ENCODE measurements at regions not wholly inside any gene's neighbourhood (a gene's known extent, or its start where the extent isn't known, plus 50 kb on each side); places are given as distances from the start of the nearest gene placed in this dataset.

GRCh38 chr2:176490061-176490861, 221.0 kb downstream of the MTX2 start:
- no peaks in the 10 kb centered on the region for H3K9me3 ChIP-seq
- H3K4me3 ChIP-seq = no peak overlapping the region
- no peak for DNase-seq (ENCODE audit: low spot score in 2 of 2)
- no peaks in the 10 kb centered on the region for H3K4me1 ChIP-seq
- H3K27me3 ChIP-seq (ENCODE audit: low read depth) = peaks cover 7% of the 10 kb centered on the region
- in situ Hi-C loops (cut with MboI; ENCODE audit: low sequenced_read_pairs) = loop anchor here (25.0 kb wide), 1 partner anchor 647 kb away; no protein-coding TSS in a partner anchor
- no peaks in the 10 kb centered on the region for H3K36me3 ChIP-seq (replicated peaks)

- peaks cover 10% of the 10 kb centered on the region for H3K27me3 ChIP-seq (ENCODE audit: low read depth)
- H3K4me1 ChIP-seq = no peaks in the 10 kb centered on the region
- H3K4me3 ChIP-seq = no peak overlapping the region
- DNase-seq (ENCODE audit: low spot score in 2 of 2) = no peak
- H3K36me3 ChIP-seq (replicated peaks) = no peaks in the 10 kb centered on the region
- in situ Hi-C loops (cut with MboI; ENCODE audit: low sequenced_read_pairs) = loop anchor here (25.0 kb wide), 1 partner anchor 646 kb away; no protein-coding TSS in a partner anchor
- H3K9me3 ChIP-seq = no peaks in the 10 kb centered on the region
These were observed 222.1 kb downstream of the MTX2 start for GRCh38 chr2:176491172-176491904.

GRCh38 chr2:176492583-176492982, 223.3 kb downstream of the MTX2 start:
- DNase-seq (ENCODE audit: low spot score in 2 of 2) = no peak
- no peaks in the 10 kb centered on the region for H3K9me3 ChIP-seq
- no peak overlapping the region for H3K4me3 ChIP-seq
- in situ Hi-C loops (cut with MboI; ENCODE audit: low sequenced_read_pairs) = loop anchor here (25.0 kb wide), 1 partner anchor 645 kb away; no protein-coding TSS in a partner anchor
- H3K36me3 ChIP-seq (replicated peaks) = no peaks in the 10 kb centered on the region
- H3K4me1 ChIP-seq = no peaks in the 10 kb centered on the region
- peaks cover 17% of the 10 kb centered on the region for H3K27me3 ChIP-seq (ENCODE audit: low read depth)

GRCh38 chr2:176493226-176493825, 224.1 kb downstream of the MTX2 start:
- no peaks in the 10 kb centered on the region for H3K36me3 ChIP-seq (replicated peaks)
- in situ Hi-C loops (cut with MboI; ENCODE audit: low sequenced_read_pairs) = loop anchor here (25.0 kb wide), 1 partner anchor 644 kb away; no protein-coding TSS in a partner anchor

GRCh38 chr2:176493909-176494308, 224.7 kb downstream of the MTX2 start:
- Histone ChIP-seq H3K9me3 (no peaks in the 10 kb centered on the region), H3K4me1 (no peaks in the 10 kb centered on the region), H3K4me3 (no peak overlapping the region), H3K27me3 (ENCODE audit: low read depth) (peaks cover 15% of the 10 kb centered on the region), H3K36me3 (replicated peaks) (no peaks in the 10 kb centered on the region)
- no peak for DNase-seq (ENCODE audit: low spot score in 2 of 2)
- in situ Hi-C loops (cut with MboI; ENCODE audit: low sequenced_read_pairs) = loop anchor here (25.0 kb wide), 1 partner anchor 643 kb away; no protein-coding TSS in a partner anchor

More at GRCh38 chr2:176493226-176493825, 224.1 kb downstream of the MTX2 start:
- DNase-seq (ENCODE audit: low spot score in 2 of 2) = no peak
- H3K4me1 ChIP-seq = no peaks in the 10 kb centered on the region
- H3K4me3 ChIP-seq = no peak overlapping the region
- no peaks in the 10 kb centered on the region for H3K9me3 ChIP-seq
- peaks cover 17% of the 10 kb centered on the region for H3K27me3 ChIP-seq (ENCODE audit: low read depth)

- Histone ChIP-seq H3K36me3 (replicated peaks) (no peaks in the 10 kb centered on the region), H3K4me3 (no peak overlapping the region), H3K9me3 (no peaks in the 10 kb centered on the region), H3K4me1 (no peaks in the 10 kb centered on the region), H3K27me3 (ENCODE audit: low read depth) (peaks cover 13% of the 10 kb centered on the region)
- no peak for DNase-seq (ENCODE audit: low spot score in 2 of 2)
- in situ Hi-C loops (cut with MboI; ENCODE audit: low sequenced_read_pairs) = loop anchor here (25.0 kb wide), 1 partner anchor 642 kb away; no protein-coding TSS in a partner anchor
These were observed 225.7 kb downstream of the MTX2 start for GRCh38 chr2:176494949-176495353.

GRCh38 chr2:176495826-176496225, 226.6 kb downstream of the MTX2 start:
- in situ Hi-C loops (cut with MboI; ENCODE audit: low sequenced_read_pairs) = loop anchor here (25.0 kb wide), 1 partner anchor 641 kb away; no protein-coding TSS in a partner anchor
- Histone ChIP-seq H3K4me3 (no peak overlapping the region), H3K27me3 (ENCODE audit: low read depth) (peaks cover 19% of the 10 kb centered on the region), H3K4me1 (no peaks in the 10 kb centered on the region), H3K36me3 (replicated peaks) (no peaks in the 10 kb centered on the region), H3K9me3 (no peaks in the 10 kb centered on the region)
- DNase-seq (ENCODE audit: low spot score in 2 of 2) = no peak

GRCh38 chr2:176496761-176497160, 227.5 kb downstream of the MTX2 start:
- Histone ChIP-seq H3K9me3 (no peaks in the 10 kb centered on the region), H3K36me3 (replicated peaks) (no peaks in the 10 kb centered on the region), H3K27me3 (ENCODE audit: low read depth) (peaks cover 19% of the 10 kb centered on the region), H3K4me1 (no peaks in the 10 kb centered on the region), H3K4me3 (no peak overlapping the region)
- DNase-seq (ENCODE audit: low spot score in 2 of 2) = no peak
- in situ Hi-C loops (cut with MboI; ENCODE audit: low sequenced_read_pairs) = loop anchor here (25.0 kb wide), 1 partner anchor 641 kb away; no protein-coding TSS in a partner anchor

GRCh38 chr2:176500901-176501300, 231.7 kb downstream of the MTX2 start:
- in situ Hi-C loops (cut with MboI; ENCODE audit: low sequenced_read_pairs) = no loop called here
- no peak for DNase-seq (ENCODE audit: low spot score in 2 of 2)
- H3K27me3 ChIP-seq (ENCODE audit: low read depth) = peaks cover 25% of the 10 kb centered on the region

GRCh38 chr2:176501617-176502016, 232.4 kb downstream of the MTX2 start:
- H3K9me3 ChIP-seq = no peaks in the 10 kb centered on the region
- no peak for DNase-seq (ENCODE audit: low spot score in 2 of 2)
- no peaks in the 10 kb centered on the region for H3K4me1 ChIP-seq
- in situ Hi-C loops (cut with MboI; ENCODE audit: low sequenced_read_pairs) = no loop called here
- H3K27me3 ChIP-seq (ENCODE audit: low read depth) = peaks cover 19% of the 10 kb centered on the region
- no peak overlapping the region for H3K4me3 ChIP-seq
- no peaks in the 10 kb centered on the region for H3K36me3 ChIP-seq (replicated peaks)

More at GRCh38 chr2:176500901-176501300, 231.7 kb downstream of the MTX2 start:
- no peaks in the 10 kb centered on the region for H3K36me3 ChIP-seq (replicated peaks)
- H3K9me3 ChIP-seq = no peaks in the 10 kb centered on the region
- no peaks in the 10 kb centered on the region for H3K4me1 ChIP-seq
- H3K4me3 ChIP-seq = no peak overlapping the region

- Histone ChIP-seq H3K36me3 (replicated peaks) (no peaks in the 10 kb centered on the region), H3K4me3 (no peak overlapping the region), H3K4me1 (no peaks in the 10 kb centered on the region), H3K27me3 (ENCODE audit: low read depth) (peaks cover 17% of the 10 kb centered on the region), H3K9me3 (no peaks in the 10 kb centered on the region)
- no peak for DNase-seq (ENCODE audit: low spot score in 2 of 2)
- in situ Hi-C loops (cut with MboI; ENCODE audit: low sequenced_read_pairs) = no loop called here
These were observed 233.4 kb downstream of the MTX2 start for GRCh38 chr2:176502619-176503018.

GRCh38 chr2:176503776-176504175, 234.5 kb downstream of the MTX2 start:
- Histone ChIP-seq H3K27me3 (ENCODE audit: low read depth) (peaks cover 18% of the 10 kb centered on the region), H3K9me3 (no peaks in the 10 kb centered on the region), H3K4me1 (no peaks in the 10 kb centered on the region), H3K4me3 (no peak overlapping the region), H3K36me3 (replicated peaks) (no peaks in the 10 kb centered on the region)
- in situ Hi-C loops (cut with MboI; ENCODE audit: low sequenced_read_pairs) = no loop called here
- DNase-seq (ENCODE audit: low spot score in 2 of 2) = no peak

GRCh38 chr2:176504440-176504839, 235.2 kb downstream of the MTX2 start:
- no peaks in the 10 kb centered on the region for H3K9me3 ChIP-seq
- no peaks in the 10 kb centered on the region for H3K36me3 ChIP-seq (replicated peaks)
- DNase-seq (ENCODE audit: low spot score in 2 of 2) = no peak
- in situ Hi-C loops (cut with MboI; ENCODE audit: low sequenced_read_pairs) = no loop called here
- H3K4me1 ChIP-seq = no peaks in the 10 kb centered on the region
- H3K27me3 ChIP-seq (ENCODE audit: low read depth) = peaks cover 20% of the 10 kb centered on the region
- no peak overlapping the region for H3K4me3 ChIP-seq

All from HAP-1 (cell line).